GM21367 (cell line): ENCODE measurements at regions not wholly inside any gene's neighbourhood (a gene's known extent, or its start where the extent isn't known, plus 50 kb on each side); places are given as distances from the start of the nearest gene placed in this dataset.

Source experiments
- ATAC-seq: cut with Tn5 transposase; IDR thresholded peaks from one replicate; pipeline ENCODE4 v1.9.1; 2021; ENCODE audit not compliant: unreplicated experiment

- no peak for ATAC-seq
Measured at GRCh38 chr1:83735526-83735925, 263.4 kb downstream of the TTLL7 start.

GRCh38 chr1:83734420-83734819 lies 264.5 kb downstream of the TTLL7 start:
- ATAC-seq, result no peak

GRCh38 chr1:83725735-83726360 lies 273.1 kb downstream of the TTLL7 start:
- no peak for ATAC-seq

- no peak for ATAC-seq
Measured at GRCh38 chr1:83718338-83718737, 280.6 kb downstream of the TTLL7 start.

GRCh38 chr1:83717785-83718184 lies 281.1 kb downstream of the TTLL7 start:
- no peak for ATAC-seq

GRCh38 chr1:83716641-83717040 lies 282.3 kb downstream of the TTLL7 start:
- ATAC-seq, result no peak

GRCh38 chr1:83715550-83715949 lies 283.4 kb downstream of the TTLL7 start:
- no peak for ATAC-seq

GRCh38 chr1:83709662-83710061 lies 289.3 kb downstream of the TTLL7 start:
- no peak for ATAC-seq

- ATAC-seq, result no peak
Measured at GRCh38 chr1:83706354-83706938, 292.5 kb downstream of the TTLL7 start.

- ATAC-seq, result no peak
Measured at GRCh38 chr1:83705091-83705490, 293.8 kb downstream of the TTLL7 start.

- no peak for ATAC-seq
Measured at GRCh38 chr1:83704350-83704749, 294.6 kb downstream of the TTLL7 start.

- ATAC-seq, result no peak
Measured at GRCh38 chr1:83702356-83702755, 296.6 kb downstream of the TTLL7 start.

GRCh38 chr1:83701355-83701754 lies 297.6 kb downstream of the TTLL7 start:
- no peak for ATAC-seq

- no peak for ATAC-seq
Measured at GRCh38 chr1:83698644-83699043, 300.3 kb downstream of the TTLL7 start.

GRCh38 chr1:83697961-83698360 lies 301.0 kb downstream of the TTLL7 start:
- no peak for ATAC-seq

GRCh38 chr1:83697220-83697619 lies 301.7 kb downstream of the TTLL7 start:
- no peak for ATAC-seq

GRCh38 chr1:83694449-83694848 lies 304.5 kb downstream of the TTLL7 start:
- no peak for ATAC-seq

GRCh38 chr1:83693427-83694126 lies 305.4 kb downstream of the TTLL7 start:
- ATAC-seq, result no peak

- ATAC-seq, result no peak
Measured at GRCh38 chr1:83692524-83693381, 306.2 kb downstream of the TTLL7 start.

GRCh38 chr1:83691953-83692500 lies 306.9 kb downstream of the TTLL7 start:
- no peak for ATAC-seq
